GM12873 (cell line): ENCODE measurements at regions not wholly inside any gene's neighbourhood (a gene's known extent, or its start where the extent isn't known, plus 50 kb on each side); places are given as distances from the start of the nearest gene placed in this dataset.

Source experiments
- TF ChIP-seq, protein P1 (sequence below): IDR thresholded peaks from 2 replicates; pipeline ENCODE4 v1.5.1; 2012; ENCODE audit warnings: low read depth, mild to moderate bottlenecking, moderate library complexity, low read length, control low read depth; ENCODE audit not compliant: insufficient read depth; ENCODE audit errors: missing control alignments

DNA sequence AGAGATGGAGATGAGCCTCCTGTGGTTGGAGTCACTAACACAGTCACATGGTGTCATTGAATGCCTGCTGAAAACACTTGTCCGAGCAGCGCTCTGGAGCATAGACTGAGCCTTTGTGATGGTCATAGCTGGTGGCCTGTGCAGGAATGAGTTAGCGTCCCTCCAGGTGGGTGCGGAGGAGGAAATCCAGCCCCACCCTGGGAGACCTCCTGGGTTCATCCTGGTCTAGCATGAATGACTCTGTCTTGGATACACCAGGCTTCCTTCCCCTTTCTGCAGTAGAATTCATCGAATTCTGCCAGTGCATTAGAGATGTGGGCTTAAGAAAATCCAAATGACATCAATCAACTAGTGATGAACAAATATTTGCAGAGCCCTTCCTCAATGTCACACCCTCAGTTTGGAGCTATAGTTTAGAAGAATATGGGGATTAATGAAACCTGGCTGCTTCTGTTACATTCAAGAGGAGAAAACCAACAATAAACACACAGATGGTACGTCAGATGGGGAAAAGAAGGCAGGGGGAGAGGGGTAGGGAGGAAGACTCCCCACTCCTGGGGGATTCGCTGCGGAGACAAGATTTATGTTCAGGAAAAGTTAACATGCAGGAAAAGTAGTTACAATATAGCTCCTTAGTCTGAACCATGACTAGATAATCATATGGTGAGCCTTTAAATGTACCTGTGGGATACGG is 136.7 kb downstream of the DDX1 start:
- TF ChIP-seq, protein P1, sequence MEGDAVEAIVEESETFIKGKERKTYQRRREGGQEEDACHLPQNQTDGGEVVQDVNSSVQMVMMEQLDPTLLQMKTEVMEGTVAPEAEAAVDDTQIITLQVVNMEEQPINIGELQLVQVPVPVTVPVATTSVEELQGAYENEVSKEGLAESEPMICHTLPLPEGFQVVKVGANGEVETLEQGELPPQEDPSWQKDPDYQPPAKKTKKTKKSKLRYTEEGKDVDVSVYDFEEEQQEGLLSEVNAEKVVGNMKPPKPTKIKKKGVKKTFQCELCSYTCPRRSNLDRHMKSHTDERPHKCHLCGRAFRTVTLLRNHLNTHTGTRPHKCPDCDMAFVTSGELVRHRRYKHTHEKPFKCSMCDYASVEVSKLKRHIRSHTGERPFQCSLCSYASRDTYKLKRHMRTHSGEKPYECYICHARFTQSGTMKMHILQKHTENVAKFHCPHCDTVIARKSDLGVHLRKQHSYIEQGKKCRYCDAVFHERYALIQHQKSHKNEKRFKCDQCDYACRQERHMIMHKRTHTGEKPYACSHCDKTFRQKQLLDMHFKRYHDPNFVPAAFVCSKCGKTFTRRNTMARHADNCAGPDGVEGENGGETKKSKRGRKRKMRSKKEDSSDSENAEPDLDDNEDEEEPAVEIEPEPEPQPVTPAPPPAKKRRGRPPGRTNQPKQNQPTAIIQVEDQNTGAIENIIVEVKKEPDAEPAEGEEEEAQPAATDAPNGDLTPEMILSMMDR: no peak

GRCh38 chr2:15729001-15729400 is 137.3 kb downstream of the DDX1 start:
- TF ChIP-seq, protein P1: no peak

- TF ChIP-seq, protein P1: no peak
Observed at GRCh38 chr2:15729709-15730544, 138.3 kb downstream of the DDX1 start.

GRCh38 chr2:15730545-15731212 is 139.0 kb downstream of the DDX1 start:
- TF ChIP-seq, protein P1: no peak

DNA sequence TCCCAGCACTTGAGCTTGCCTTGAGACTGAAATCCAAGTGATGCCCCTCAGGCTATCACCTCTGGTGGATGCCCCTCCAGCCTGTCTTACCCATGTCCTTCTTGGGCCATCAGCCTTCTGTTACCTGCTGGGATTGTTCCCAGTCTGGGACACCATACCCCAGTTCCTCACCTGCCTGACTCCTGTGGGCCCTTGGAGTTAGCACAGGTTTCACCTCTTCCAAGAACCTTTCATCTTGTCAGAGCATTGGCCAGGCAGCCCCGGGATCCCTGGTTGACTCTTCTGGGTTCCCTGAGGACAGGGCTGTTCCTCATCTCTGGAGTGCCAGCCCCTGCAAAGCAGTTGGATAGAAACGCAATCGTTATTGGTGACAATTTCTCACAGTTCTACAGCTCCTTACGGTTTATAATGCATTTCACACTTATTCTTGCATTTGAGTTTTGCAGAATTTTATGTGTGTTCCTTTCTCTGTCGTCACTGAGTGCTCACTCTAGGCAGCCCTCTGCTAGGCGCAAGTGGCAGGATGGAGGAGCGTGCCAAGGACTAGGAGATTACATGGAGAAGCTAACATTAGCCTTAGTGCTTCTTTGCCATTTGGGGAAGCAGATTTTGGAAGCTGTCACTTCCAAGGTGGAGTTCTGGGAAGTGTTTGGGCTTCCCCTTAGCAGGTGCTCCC is 139.7 kb downstream of the DDX1 start:
- TF ChIP-seq, protein P1: no peak

DNA sequence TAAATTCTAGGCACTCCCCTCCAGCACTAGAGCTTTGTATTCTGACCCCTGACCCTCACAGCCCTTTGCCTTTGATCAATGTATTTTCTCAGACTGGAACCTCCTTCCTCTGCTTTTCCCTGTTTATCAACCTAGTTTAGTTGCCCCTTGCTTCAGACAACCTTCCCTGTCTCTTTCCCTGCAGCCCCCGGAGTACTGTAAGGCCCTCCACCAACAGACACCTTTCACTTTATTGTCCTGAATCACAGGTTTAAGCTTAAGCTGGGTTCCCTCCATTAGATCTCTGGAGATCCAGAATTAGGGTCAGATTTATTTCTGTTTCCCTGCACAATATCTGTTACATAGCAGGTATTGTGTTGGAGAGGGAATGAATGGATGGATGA is 140.2 kb downstream of the DDX1 start:
- TF ChIP-seq, protein P1: no peak
